DMS114 treated with DMSO at 0.1 percent for 48 hours (cell line): ENCODE measurements at regions not wholly inside any gene's neighbourhood (a gene's known extent, or its start where the extent isn't known, plus 50 kb on each side); places are given as distances from the start of the nearest gene placed in this dataset.
"Not testable (repeated sequence)": the region's sequence is repeated elsewhere in the genome, so short reads cannot be mapped to it uniquely, and the experiment has no call there.

Experiments
- DNase-seq: peaks from one replicate; lab custom pipeline; 2025; ENCODE audit not compliant: unreplicated experiment; lab: John Stamatoyannopoulos, UW

DNA sequence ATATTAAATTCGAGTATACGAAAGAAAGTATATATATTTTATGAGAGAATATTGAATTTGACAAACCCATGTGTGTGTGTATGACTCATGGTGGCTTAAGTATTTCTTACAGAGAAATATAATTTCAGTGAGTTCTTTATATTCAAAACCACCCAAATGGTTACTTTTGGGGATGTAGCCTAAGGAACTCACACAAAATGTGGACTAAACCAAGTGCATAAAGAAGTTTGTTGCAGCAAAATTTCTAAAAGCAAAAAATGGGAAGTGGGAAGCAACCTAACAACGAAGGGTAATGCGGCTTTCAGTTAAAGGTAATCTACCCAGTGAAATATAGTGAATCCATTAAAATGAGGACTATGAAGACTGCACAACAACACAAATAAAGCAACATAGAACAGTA is 277.1 kb downstream of the EDEM1 start:
- no peak for DNase-seq

DNA sequence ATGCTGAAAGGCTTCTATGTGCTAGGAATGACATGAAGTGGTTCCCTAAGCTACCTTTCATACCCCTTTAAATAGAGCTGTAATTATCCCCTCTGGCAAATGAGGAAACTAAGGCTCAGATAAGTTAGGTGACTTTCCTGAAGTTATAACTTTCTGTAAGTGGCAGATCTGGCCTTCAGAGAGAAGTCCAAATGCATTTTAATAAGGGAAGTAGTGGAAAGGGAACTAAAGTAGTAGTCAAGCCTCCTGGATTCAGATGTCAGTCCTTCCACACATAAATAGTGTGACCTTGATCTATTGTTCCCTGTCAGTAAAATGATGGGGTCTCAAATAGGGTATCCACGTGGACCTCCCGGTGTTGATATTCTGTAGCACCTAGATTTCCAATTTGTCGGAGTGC is 277.7 kb downstream of the EDEM1 start:
- no peak for DNase-seq

DNA sequence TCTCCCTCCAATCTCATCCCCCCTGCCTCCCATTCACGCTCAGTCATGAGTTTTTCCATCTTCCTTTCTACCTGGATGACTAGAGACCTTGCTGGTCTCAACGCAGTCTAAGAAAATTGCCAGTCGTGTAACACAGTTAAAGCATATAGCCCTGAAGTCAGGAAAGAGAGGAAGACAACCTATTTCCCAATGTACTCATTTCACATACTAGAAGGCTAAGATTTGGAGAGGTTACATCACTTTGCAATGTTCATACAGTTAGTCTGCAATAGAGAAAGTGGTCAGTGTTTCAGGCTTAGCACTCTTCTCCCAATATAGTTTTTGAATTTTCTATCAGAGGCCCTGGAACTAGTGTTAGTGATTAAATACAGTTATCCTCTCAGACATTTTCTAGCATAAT is 278.6 kb downstream of the EDEM1 start:
- DNase-seq = no peak

DNA sequence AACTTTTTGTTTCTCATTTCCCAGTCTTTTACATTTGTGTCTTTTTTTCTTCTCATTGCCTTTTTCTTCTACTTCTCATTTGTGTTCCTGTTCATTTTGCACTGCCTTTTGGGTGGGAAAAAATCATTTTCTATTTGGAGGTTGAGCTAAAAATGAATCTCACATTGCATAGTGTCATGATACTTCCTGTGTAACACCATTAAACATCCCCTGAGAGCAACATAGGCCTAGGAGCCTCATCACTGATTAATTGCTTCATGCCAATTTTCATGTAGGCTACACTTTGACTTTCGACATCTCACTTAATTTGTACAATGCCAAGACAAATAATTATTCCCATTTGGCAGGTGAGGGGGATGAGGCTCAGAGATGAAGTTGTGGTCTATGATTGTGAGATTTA is 279.2 kb downstream of the EDEM1 start:
- DNase-seq = no peak

DNA sequence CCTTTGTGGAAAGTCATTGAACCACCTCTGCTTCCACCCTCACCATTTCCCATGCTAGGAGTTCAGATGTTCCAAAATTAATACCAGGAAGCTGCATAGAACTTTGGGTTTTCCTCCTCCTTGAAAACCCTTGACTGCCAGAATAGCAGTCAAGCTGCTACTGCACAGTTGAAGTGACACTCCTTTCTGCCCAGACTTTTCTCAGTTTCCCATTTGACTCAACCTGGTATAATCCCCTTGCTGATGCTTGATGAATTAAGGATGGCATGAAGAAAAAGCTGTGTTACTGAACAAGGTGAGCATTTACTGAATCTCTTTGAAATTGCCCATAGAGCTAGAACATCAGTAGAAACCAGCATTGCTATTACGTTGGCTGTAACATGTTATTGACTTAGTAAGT is 286.0 kb downstream of the EDEM1 start:
- DNase-seq = no peak

DNA sequence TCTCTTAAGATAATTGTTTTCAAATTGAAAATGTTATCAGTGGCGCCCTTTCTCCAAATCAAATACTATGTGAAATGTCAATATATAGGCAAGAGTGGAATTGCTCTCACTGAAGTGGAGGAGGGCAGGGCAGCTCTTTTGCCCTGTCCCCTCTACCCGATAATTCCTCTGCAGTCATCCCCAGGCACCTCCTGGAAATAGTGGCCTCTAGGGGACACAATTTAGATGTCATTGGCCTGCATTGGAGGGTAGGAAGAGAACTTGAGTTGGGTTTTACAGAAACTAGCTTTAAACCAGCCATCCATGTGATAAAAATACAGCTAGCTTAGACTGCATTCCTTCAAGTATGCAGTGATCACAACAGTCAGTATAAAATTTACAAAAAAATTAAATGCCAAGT is 288.9 kb downstream of the EDEM1 start:
- no peak for DNase-seq

DNA sequence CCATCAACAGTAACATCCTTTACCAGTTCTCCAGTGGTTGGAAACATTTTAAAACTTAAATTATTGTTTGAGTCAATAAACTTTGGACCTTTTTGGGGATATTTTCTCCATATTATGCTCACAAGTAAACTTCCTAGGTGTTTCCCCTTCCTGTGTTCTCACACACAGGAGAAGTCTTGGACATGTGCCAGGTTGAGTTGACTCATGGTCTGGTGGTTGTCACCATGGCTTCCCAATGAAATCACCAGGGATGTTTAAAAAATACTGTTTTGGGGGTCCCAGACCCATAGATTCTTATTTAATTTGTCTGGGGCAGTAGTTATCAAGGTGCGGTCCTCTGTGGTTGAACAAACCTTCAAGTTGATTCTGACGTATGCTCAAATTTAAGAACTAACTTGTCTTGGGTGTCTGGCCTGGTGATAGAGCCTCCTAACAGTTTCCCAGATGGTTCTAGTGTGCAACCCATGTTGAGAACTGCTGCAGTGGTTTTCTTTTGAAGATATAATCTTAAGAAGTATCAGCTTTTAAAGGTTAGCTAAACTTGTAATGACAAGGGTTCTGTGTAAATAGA is 291.8 kb downstream of the EDEM1 start:
- no peak for DNase-seq

DNA sequence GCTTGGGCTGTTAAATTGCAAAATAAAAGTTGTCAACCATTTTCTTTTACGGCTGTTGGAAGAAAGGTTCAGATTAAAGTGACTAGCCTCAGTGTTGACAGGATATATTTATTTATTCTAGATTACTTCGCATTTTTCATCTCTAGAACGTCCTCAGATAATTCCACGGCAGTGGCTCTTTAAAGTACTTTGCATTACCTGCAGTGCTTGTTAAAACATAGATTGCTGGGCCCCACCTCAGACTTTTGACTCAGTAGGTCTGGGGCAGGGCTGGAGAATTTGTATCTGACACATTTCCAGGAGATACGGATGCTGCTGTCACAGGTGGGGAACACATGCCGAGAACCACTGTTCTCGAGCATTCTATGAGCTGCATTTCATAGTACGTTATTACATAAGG is 292.7 kb downstream of the EDEM1 start:
- DNase-seq = no peak

DNA sequence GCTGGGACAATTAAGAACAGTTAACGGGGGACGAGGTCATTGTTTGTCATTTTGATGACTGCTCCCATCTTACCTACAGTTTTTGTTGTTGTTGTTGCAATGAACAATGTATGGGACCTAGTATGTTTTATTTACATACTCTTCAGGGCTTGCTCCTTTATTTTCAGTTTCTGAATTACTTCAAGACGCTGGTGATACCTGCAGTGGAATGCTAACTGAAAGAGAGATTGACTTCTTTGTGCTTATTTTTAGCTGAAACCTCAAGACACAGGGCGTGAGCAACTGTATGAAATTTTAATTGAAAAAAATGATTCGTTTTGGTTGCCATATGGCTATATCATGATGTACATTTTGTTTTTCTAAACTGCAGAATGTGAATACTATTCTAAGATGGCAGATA is 297.9 kb downstream of the EDEM1 start:
- no peak for DNase-seq

DNA sequence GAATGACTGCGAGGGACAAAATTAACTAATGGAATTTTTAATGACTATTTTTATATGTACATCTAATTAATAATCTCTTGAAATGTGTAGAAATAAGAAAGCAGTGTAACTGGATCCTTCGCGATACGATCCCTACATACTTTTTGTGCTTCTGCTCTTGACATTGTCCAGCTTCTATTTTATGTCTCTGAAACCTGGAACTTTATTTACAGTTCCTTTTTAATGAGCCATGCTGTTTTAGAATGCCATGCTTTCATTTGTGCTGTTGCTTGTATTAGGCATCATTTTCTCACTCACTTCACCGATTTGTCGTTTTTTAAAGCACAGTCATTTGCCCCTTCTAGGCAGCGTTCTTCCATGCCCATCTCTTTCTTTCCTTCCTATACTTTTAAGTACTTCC is 301.3 kb downstream of the EDEM1 start:
- DNase-seq = no peak

DNA sequence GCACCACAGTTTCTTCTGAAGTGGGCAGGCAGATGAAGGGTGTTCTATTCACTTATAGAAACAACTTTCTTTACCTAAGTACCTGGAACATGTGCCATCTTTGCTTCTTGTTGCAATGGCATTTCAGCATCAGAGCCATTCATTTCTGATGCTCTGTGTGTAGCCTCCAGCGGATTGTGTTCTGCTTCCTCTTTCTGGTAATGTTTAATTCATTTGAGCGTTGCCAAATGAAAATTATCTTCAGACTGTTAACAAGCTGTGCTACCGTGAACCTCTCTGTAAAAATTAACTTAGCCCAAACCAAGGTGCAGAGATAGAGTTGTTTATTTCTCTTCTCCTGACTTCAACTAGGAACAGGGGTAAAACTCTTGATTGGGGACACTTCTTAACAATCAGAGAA is 302.0 kb downstream of the EDEM1 start:
- no peak for DNase-seq

DNA sequence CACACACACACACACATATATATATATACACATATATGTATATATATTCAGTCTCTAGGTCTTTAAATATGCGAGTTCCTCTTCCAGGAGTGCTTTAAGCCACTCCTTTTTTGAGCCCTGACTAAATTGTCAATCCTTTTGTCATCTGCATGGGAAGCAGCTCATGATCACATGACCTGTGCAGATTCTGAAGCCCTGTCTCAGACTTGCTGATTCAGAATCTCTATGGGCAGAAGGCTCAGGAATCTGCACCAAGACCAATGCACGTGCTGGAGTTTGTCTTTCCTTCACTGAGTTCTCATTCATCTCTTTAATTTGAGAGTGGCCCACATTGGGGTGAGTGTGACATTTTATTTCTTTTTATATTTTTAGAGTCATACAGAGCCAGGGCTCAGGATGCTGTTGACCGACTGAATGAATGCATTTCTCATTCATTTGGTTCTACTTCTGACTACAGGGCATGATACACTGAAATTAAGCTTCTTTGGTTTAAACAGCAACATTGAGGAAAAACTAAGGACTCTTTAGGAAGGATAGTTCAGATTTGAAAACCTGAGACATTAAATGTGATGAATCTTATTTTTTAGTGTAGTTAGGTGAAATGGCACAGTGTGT is 307.5 kb downstream of the EDEM1 start:
- DNase-seq = no peak

DNA sequence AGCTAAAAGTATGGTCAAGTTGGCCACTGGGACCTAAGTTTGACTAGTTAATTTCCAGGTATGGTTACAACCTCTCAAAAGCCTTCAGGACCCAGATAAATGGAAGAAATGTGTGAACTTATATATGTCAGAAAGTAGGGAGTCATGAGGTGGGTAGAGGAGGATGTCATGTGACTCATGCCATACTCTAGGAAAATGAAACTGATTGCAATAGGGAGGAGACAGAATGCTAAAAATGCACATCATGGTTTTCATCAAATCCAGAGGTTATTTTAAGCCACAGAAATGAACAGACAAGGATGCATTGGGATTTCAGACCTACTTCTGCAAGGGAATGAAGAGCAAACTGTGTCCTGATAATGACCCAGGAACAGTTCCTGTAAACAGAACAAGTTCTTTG is 310.0 kb downstream of the EDEM1 start:
- DNase-seq = no peak

DNA sequence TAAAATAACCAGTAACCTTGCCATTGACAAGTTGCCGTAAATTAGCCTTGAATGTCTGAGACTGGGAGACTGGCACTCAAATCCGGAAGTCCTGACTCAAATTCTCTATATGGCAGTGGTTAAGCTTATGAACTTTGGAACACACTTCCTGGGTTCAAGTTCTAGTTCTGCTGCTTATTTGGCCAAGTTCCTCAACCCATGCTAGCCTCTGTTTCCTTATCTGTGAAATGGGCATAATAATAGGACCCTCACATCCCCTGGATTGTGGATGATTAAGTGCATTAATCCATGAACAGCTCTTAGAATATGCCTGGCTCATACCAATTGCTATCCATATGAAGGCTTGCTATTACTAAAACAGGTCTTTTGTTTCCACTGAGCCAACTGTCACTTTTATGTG is 311.5 kb downstream of the EDEM1 start:
- DNase-seq = no peak

DNA sequence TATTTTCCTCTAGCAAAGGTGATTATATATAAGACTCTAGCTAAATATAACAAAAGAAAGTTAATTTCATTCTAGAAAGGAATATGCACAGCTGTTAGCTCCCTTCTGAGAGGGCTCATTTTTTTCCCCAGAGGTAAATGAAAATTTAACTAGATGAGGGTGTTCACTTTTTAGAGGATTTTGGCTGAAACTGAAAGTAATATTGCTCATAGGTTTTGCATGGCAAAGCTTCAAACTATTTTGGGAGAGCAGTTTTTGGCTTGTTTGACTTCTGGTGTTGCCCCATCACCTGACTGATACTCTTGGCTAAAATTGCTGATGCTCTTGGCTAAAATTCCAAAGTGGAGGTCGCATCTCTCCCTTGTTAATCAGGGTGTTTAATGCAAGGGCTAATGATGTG is 311.9 kb downstream of the EDEM1 start:
- DNase-seq = no peak

DNA sequence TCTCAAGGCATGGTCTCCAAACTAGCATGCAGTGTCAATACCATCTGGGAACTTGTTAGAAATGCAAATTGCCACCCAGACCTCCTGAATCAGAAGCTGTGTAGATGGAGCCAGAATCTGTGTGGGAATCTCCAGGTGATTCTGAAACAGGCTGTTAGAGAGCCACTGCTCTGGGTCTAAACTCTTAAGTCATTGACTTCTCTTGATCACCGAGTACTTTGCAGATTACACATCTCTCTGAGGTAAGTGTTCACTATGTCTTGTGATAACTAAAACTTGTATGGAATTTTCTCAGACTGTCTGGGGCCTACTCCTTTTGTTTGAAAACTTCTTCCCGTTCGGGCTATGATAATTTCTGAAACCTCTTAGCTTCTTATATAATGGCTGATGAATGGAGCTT is 315.6 kb downstream of the EDEM1 start:
- DNase-seq = no peak

DNA sequence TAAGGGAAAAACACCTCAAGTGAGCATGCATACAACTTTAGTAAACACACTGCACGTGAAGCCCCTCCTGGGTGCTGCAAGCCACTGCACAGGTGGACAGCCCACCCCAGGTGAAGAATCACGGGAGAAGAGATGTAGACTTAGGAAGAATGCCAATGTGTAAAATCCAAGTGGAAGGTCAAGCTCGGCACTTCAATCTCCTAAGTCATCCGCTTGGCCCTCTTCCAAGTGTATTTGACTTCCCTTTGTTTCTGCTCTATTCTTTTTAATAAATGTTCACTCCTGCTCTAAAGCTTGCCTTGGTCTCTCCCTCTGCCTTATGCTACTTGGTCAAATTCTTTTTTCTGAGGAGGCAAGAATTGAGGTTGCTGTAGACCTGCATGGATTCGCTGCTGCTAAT is 316.6 kb downstream of the EDEM1 start:
- DNase-seq = no peak

DNA sequence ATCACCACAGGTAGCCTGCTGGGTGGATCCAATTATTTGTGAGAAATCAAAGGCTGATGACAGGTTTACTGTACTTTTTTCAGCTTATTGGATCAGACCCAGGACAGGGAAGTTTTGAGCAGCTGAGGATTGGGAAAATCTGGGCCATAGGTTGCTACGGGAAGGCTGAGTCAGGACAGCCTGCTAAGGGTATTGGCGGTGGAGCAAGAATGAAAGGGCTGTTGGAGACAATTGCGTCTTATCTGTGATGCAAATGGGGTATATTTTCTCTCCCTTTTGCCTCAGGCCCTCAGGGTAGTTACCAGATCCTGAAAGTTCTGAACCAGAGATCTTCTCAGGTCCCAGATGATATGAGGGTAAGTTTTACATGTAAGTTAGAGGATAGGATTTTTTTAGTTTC is 317.7 kb downstream of the EDEM1 start:
- no peak for DNase-seq

DNA sequence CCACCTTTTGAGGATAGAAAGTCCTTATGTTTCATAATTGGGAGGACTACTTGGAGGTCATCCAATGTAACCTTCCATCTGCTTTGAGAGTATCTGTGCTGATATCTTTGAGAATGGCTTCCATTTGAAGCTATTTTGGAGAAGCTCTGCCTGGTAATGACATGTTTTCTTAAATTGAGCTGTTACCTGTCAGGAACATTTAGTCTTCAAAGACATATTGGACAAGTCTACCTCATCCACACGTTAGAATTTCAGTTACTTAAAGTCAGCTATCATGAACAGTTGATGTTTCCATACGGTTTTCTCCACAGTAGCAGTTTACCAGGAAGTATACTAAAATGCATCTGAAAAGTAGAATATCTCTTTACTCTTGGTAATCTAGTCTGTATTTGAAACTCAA is 318.5 kb downstream of the EDEM1 start:
- DNase-seq = no peak

DNA sequence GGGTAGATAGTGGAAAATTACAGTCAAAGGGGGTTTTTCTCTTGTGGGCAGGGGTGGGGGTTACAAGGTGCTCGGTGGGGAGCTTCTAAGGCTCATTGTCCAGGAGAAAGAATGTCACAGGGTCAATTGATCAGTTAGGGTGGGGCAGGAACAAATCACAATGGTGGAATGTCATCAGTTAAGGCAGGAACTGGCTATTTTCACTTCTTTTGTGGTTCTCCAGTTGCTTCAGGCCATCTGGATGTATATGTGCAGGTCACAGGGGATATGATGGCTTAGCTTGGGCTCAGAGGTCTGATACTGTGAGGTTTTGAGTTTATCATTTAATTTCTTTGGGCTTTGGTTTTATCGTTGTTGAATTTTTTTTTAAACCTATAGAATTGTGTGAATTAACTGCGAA is 321.4 kb downstream of the EDEM1 start:
- DNase-seq = not testable (repeated sequence)

DNA sequence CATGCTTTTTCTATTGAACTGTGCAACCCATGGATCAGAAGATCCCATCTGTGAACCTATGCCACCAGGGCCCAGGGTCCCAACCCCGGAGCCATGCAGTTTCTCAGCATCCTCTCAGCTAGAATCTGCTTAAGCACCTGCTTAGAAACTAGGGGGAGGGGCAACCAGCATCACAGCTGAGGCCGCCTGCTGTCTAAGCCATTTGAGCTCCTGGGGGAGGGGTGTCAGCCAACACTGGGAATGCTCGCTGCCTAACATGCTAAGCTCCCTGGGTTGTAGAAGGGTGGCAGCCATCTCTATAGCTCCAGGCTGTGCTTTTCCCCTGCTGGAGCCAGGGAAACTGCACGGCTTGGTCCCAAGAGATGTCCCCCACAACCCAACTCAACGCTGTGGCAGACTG is 322.8 kb downstream of the EDEM1 start:
- no peak for DNase-seq

DNA sequence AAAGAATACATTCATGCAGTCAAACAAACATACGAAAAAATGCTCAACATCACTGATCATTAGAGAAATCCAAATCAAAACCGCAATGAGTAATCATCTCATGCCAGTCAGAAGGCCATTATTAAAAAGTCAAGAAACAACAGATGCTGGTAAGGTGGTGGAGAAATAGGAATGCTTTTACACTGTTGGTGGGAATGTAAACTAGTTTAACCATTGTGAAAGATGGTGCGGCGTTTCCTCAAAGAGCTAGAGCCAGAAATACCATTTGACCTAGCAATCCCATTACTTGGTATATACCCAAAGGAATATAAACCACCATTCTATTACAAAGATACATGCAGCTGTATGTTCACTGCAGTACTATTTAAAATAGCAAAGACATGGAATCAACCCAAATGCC is 330.4 kb downstream of the EDEM1 start:
- no peak for DNase-seq

DNA sequence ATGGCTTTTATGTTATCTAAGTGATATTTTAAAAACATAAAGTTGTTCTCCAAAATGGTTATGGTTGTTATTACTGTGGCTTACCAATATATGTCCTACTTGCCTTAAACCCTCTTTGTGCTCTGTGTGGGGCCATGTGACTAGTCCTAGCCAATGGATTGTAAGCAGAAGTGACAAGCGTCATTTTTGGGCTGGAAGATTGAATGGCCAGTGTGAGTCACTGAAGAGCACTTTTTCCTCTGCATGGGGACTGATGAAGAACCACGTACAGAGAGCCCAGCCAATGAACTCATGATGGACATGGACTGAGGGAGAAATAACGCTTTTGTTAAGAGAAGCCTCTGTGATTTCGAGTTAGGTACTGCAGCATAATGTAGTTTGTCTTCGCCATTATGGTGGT is 332.7 kb downstream of the EDEM1 start:
- DNase-seq = no peak

DNA sequence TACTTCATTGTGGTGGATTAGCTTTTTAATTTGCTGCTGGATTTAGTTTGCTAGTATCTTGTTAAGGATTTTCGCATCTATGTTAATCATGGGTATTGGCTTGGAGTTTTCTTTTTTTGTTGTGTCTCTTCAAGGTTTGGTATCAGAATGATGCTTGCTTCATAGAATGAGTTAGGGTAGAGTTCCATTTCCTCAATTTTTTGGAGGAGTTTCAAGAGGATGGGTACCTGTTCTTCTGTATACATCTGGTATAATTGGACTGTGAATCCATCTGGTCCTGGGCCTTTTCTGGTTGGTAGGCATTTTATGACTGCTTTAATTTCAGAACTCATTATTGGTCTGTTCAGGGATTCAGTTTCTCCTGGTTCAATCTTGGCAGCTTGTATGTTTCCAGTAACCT is 335.6 kb downstream of the EDEM1 start:
- no peak for DNase-seq
